Ishikawa (cell line): ENCODE measurements at regions not wholly inside any gene's neighbourhood (a gene's known extent, or its start where the extent isn't known, plus 50 kb on each side); places are given as distances from the start of the nearest gene placed in this dataset.

Experiments
- CREB1 ChIP-seq: IDR thresholded peaks from 2 replicates; pipeline ENCODE4 v1.6.1; 2012; ENCODE audit warnings: low read depth
- EP300 ChIP-seq: IDR thresholded peaks from 2 replicates; pipeline ENCODE4 v1.6.1; 2012; ENCODE audit warnings: borderline replicate concordance
- TCF12 ChIP-seq: IDR thresholded peaks from 2 replicates; pipeline ENCODE4 v1.6.1; 2012; ENCODE audit warnings: low read depth
- USF1 ChIP-seq: IDR thresholded peaks from 2 replicates; pipeline ENCODE4 v1.6.1; 2012
- YY1 ChIP-seq: IDR thresholded peaks from 2 replicates; pipeline ENCODE4 v1.6.1; 2012; ENCODE audit warnings: low read depth

- no peak for TF ChIP-seq TCF12
- TF ChIP-seq YY1, result no peak
- no peak for TF ChIP-seq USF1
- TF ChIP-seq CREB1, result no peak
- TF ChIP-seq EP300, result no peak
Observed at GRCh38 chr12:60333461-60333860, 737.6 kb downstream of the SLC16A7 start.
